GM12878 (cell line): ENCODE measurements at regions not wholly inside any gene's neighbourhood (a gene's known extent, or its start where the extent isn't known, plus 50 kb on each side); places are given as distances from the start of the nearest gene placed in this dataset.

Experiments
- ATAC-seq: fragments of 200-7000 bp; cut with Tn5 transposase; 3 replicates; pipeline ENCODE4 v1.9.1; 2020; ENCODE audit warnings: mild to moderate bottlenecking, moderate library complexity
- BruUV-seq: library from RNA; stranded (reverse); fragments of 400-500 nt; replicated peaks from 2 replicates; lab custom pipeline; 2021; lab: Mats Ljungman, UMichigan
- CTCF ChIA-PET: fragments of 300-600 bp; sonication (Branson Sonifier 250); formaldehyde crosslinking; extraction: SDS; loops from one replicate; lab custom pipeline; 2021; ENCODE audit warnings: inconsistent platforms; lab: Yijun Ruan, JAX
- POLR2A ChIA-PET: fragments of 350-600 bp; formaldehyde crosslinking; extraction: SDS; loops from one replicate; lab custom pipeline; 2021; ENCODE audit warnings: inconsistent platforms; lab: Charles Lee
- RAD21 ChIA-PET: fragments of 300-600 bp; sonication (Branson Sonifier 250); formaldehyde crosslinking; loops from one replicate; lab custom pipeline; 2023; ENCODE audit warnings: antibody characterized with exemption; ENCODE audit not compliant: unreplicated experiment; lab: Charles Lee
- SMC1A ChIA-PET: fragments of 300-600 bp; sonication (Branson Sonifier 250); formaldehyde crosslinking; loops from one replicate; lab custom pipeline; 2023; ENCODE audit not compliant: unreplicated experiment, uncharacterized antibody; lab: Charles Lee
- DNase-seq: peaks from one replicate; pipeline ENCODE4 v3.0.0-alpha.2; 2011; ENCODE audit warnings: low read depth, low spot score
- FAIRE-seq: peaks from 3 replicates; lab custom pipeline; 2011; peaks lifted over from hg19 to GRCh38; lab: Jason Lieb, UNC
- H2AFZ ChIP-seq: 2 replicates; pipeline ENCODE4 v1.6.0; 2011; ENCODE audit warnings: low read depth, low read length, control low read depth; ENCODE audit not compliant: control insufficient read depth
- H3K27ac ChIP-seq: 2 replicates; pipeline ENCODE4 v1.5.1; 2011; ENCODE audit warnings: control low read depth; ENCODE audit not compliant: control insufficient read depth, insufficient read depth
- H3K27me3 ChIP-seq, 2 experiments: replicated peaks in 1 of 2; 2 replicates each; pipeline versions ENCODE4 v1.6.0 to v1.6.1; 2011; ENCODE audit warnings: low read length in 1 of 2; ENCODE audit not compliant: control insufficient read depth in 2 of 2, insufficient read depth in 2 of 2
- H3K36me3 ChIP-seq, 2 experiments: 2 replicates each; pipeline ENCODE4 v1.5.1; 2011; ENCODE audit warnings: low read length in 1 of 2; ENCODE audit not compliant: control insufficient read depth in 2 of 2, insufficient read depth in 2 of 2
- H3K4me1 ChIP-seq: 2 replicates; pipeline ENCODE4 v1.6.1; 2011; ENCODE audit warnings: mild to moderate bottlenecking, low read length, moderate library complexity, mixed read lengths; ENCODE audit not compliant: control insufficient read depth, insufficient read depth
- H3K4me2 ChIP-seq: 2 replicates; pipeline ENCODE4 v1.6.0; 2011; ENCODE audit warnings: control low read depth; ENCODE audit not compliant: control insufficient read depth, insufficient read depth
- H3K4me3 ChIP-seq: fragments of 200-600 bp; sonication (generic); 2 replicates; pipeline ENCODE4 v1.5.1; 2016
- H3K79me2 ChIP-seq: 2 replicates; pipeline ENCODE4 v1.6.0; 2011; ENCODE audit warnings: low read length; ENCODE audit not compliant: control insufficient read depth, insufficient read depth
- H3K9ac ChIP-seq: 2 replicates; pipeline ENCODE4 v1.8.0; 2011; ENCODE audit warnings: low read length, control low read depth, mixed read lengths; ENCODE audit not compliant: control insufficient read depth, insufficient read depth
- H3K9me3 ChIP-seq: replicated peaks from 3 replicates; pipeline ENCODE4 v1.5.1; 2011; ENCODE audit warnings: mild to moderate bottlenecking, low read length; ENCODE audit not compliant: control insufficient read depth, insufficient read depth
- H4K20me1 ChIP-seq: 2 replicates; pipeline ENCODE4 v1.6.0; 2011; ENCODE audit not compliant: control insufficient read depth, insufficient read depth
- IKZF1 ChIP-seq: fragments of 450-650 bp; conservative IDR thresholded peaks from 2 replicates; pipeline ENCODE4 v1.6.1; 2017; ENCODE audit warnings: antibody characterized with exemption, mild to moderate bottlenecking
- KDM1A ChIP-seq: fragments of 200-600 bp; sonication (generic); IDR thresholded peaks from 2 replicates; pipeline ENCODE4 v1.6.1; 2016; ENCODE audit warnings: borderline replicate concordance
- POLR2A ChIP-seq: IDR thresholded peaks from 2 replicates; pipeline ENCODE4 v1.6.1; 2011; ENCODE audit warnings: low read depth, mild to moderate bottlenecking, low read length
- POU2F2 ChIP-seq: IDR thresholded peaks from 3 replicates; pipeline ENCODE4 v1.6.1; 2011; ENCODE audit warnings: low read depth, mild to moderate bottlenecking, low read length, borderline replicate concordance
- RFX5 ChIP-seq: IDR thresholded peaks from 2 replicates; pipeline ENCODE4 v1.6.1; 2011; ENCODE audit warnings: low read depth, low read length, improper control_type of control experiment
- TARDBP ChIP-seq: IDR thresholded peaks from 2 replicates; pipeline ENCODE4 v1.6.1; 2016; ENCODE audit warnings: borderline replicate concordance
- WGBS: methylation state at CpG from one replicate; pipeline ENCODE4 v1.1.6; 2016; ENCODE audit warnings: low lambda C conversion rate; ENCODE audit not compliant: insufficient replicate concordance, insufficient coverage; ENCODE audit errors: missing lambda C conversion rate; 5-methylcytosine and 5-hydroxymethylcytosine counted together
- in situ Hi-C: fragments of 300-500 bp; cut with MboI; formaldehyde crosslinking; loops from 9 replicates; pipeline ENCODE4 v1.14.3; 2018; ENCODE audit warnings: mixed read lengths
- intact Hi-C: fragments of 100-400 bp; cut with micrococcal nuclease; formaldehyde crosslinking; loops from one replicate; pipeline ENCODE4 v1.14.2; 2022; ENCODE audit not compliant: unreplicated experiment
- TF ChIP-seq, protein P1 (sequence below): fragments of 450-650 bp; IDR thresholded peaks from 2 replicates; pipeline ENCODE4 v1.6.1; 2017; ENCODE audit warnings: antibody characterized with exemption, mild to moderate bottlenecking, moderate library complexity

GRCh38 chr5:104635227-104635626 lies 1072.6 kb upstream of the NUDT12 start:
- intact Hi-C loops (no loop called here), in situ Hi-C loops (no loop called here)
- BruUV-seq, result no TSS peak
- no peaks in the 10 kb centered on the region for H3K4me1 ChIP-seq
- no peak for TF ChIP-seq IKZF1
- no peak for TF ChIP-seq POLR2A
- no peak for TF ChIP-seq POU2F2
- no peak for TF ChIP-seq KDM1A
- TF ChIP-seq, protein P1, sequence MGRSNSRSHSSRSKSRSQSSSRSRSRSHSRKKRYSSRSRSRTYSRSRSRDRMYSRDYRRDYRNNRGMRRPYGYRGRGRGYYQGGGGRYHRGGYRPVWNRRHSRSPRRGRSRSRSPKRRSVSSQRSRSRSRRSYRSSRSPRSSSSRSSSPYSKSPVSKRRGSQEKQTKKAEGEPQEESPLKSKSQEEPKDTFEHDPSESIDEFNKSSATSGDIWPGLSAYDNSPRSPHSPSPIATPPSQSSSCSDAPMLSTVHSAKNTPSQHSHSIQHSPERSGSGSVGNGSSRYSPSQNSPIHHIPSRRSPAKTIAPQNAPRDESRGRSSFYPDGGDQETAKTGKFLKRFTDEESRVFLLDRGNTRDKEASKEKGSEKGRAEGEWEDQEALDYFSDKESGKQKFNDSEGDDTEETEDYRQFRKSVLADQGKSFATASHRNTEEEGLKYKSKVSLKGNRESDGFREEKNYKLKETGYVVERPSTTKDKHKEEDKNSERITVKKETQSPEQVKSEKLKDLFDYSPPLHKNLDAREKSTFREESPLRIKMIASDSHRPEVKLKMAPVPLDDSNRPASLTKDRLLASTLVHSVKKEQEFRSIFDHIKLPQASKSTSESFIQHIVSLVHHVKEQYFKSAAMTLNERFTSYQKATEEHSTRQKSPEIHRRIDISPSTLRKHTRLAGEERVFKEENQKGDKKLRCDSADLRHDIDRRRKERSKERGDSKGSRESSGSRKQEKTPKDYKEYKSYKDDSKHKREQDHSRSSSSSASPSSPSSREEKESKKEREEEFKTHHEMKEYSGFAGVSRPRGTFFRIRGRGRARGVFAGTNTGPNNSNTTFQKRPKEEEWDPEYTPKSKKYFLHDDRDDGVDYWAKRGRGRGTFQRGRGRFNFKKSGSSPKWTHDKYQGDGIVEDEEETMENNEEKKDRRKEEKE, result no peak
- TF ChIP-seq TARDBP, result no peak
- no peak for TF ChIP-seq RFX5
- no peak for DNase-seq
- no peak overlapping the region for H3K9ac ChIP-seq
- H3K79me2 ChIP-seq, result no peaks in the 10 kb centered on the region
- H2AFZ ChIP-seq, result no peak overlapping the region
- ChIA-PET POLR2A (interaction anchor here (0.9 kb wide), 1 partner anchor 18 kb away, joined by 3 read pairs; no protein-coding TSS in a partner anchor), CTCF (interaction anchor here (0.8 kb wide), 1 partner anchor 8 kb away, joined by 3 read pairs; no protein-coding TSS in a partner anchor), SMC1A (interaction anchor here (1.7 kb wide), 1 partner anchor 8 kb away, joined by 4 read pairs; no protein-coding TSS in a partner anchor), RAD21 (no interaction called here)
- ATAC-seq, result no peak; the same call in 2 of the 3 replicates
- no peak overlapping the region for H3K27ac ChIP-seq
- H3K36me3 ChIP-seq, result no peaks in the 10 kb centered on the region
- H3K4me2 ChIP-seq, result no peak overlapping the region
- no peaks in the 10 kb centered on the region for H3K27me3 ChIP-seq
- FAIRE-seq, result no peak
- 0% methylated on average over 3 of the region's 3 CpGs for WGBS
- H3K9me3 ChIP-seq, result no peaks in the 10 kb centered on the region
- H3K4me3 ChIP-seq, result no peak overlapping the region
- no peaks in the 10 kb centered on the region for H4K20me1 ChIP-seq
